B cell (primary cell): ENCODE measurements at regions not wholly inside any gene's neighbourhood (a gene's known extent, or its start where the extent isn't known, plus 50 kb on each side); places are given as distances from the start of the nearest gene placed in this dataset.

Source experiments
- ATAC-seq: fragments of 200-7000 bp; cut with Tn5 transposase; one replicate; pipeline ENCODE4 v1.10.0; 2021; ENCODE audit warnings: low read depth, mild to moderate bottlenecking, moderate number of reproducible peaks, moderate library complexity
- CTCF ChIA-PET: fragments of 350-600 bp; sonication (Branson Sonifier 250); formaldehyde crosslinking; loops from one replicate; lab custom pipeline; 2021; ENCODE audit warnings: antibody characterized with exemption, inconsistent platforms; lab: Charles Lee
- POLR2A ChIA-PET: fragments of 350-600 bp; sonication (Branson Sonifier 250); formaldehyde crosslinking; loops from one replicate; lab custom pipeline; 2021; ENCODE audit warnings: antibody characterized with exemption; lab: Charles Lee
- DNase-seq: peaks from one replicate; pipeline ENCODE4 v3.0.0; 2013
- H2AFZ ChIP-seq: 2 replicates; pipeline ENCODE4 v1.6.1; 2012; ENCODE audit warnings: mild to moderate bottlenecking, low read depth, low read length; ENCODE audit not compliant: insufficient read depth, poor library complexity, severe bottlenecking
- H3K27ac ChIP-seq, 2 donors: 1 replicate in 1 of 2; 2 replicates in 1 of 2; pipeline ENCODE4 v1.5.1; 2012 to 2013; ENCODE audit warnings: low read length in 2 of 2, mild to moderate bottlenecking in 2 of 2, moderate library complexity in 1 of 2
- H3K27me3 ChIP-seq, 4 experiments: fragments of 200-600 bp in 1 of 4; sonication (generic) in 1 of 4; replicated peaks in 1 of 4; 1 replicate in 2 of 4; 2 replicates in 2 of 4; pipeline versions ENCODE4 v1.6.1 to v1.7.0; 2013 to 2016; ENCODE audit warnings: low read length in 3 of 4, mild to moderate bottlenecking in 2 of 4, mixed read lengths in 1 of 4, moderate library complexity in 1 of 4; ENCODE audit not compliant: insufficient read depth in 4 of 4, control insufficient read depth in 3 of 4; ENCODE audit errors: control extremely low read depth in 1 of 4
- H3K36me3 ChIP-seq, 2 experiments: replicated peaks in 1 of 2; 1 replicate in 1 of 2; 2 replicates in 1 of 2; pipeline versions ENCODE4 v1.6.1 to v1.7.1; 2013; ENCODE audit warnings: low read length in 1 of 2; ENCODE audit not compliant: insufficient read depth in 2 of 2, control insufficient read depth in 1 of 2; ENCODE audit errors: control extremely low read depth in 1 of 2, extremely low read depth in 1 of 2
- H3K4me1 ChIP-seq, 2 donors: fragments of 200-600 bp in 1 of 2; sonication (generic) in 1 of 2; 1 replicate in 1 of 2; 2 replicates in 1 of 2; pipeline versions ENCODE4 v1.5.1 to v1.6.1; 2013 to 2017; ENCODE audit warnings: low read length in 2 of 2; ENCODE audit not compliant: control insufficient read depth in 2 of 2, insufficient read depth in 2 of 2
- H3K4me2 ChIP-seq: replicated peaks from 2 replicates; pipeline ENCODE3; 2012; ENCODE audit warnings: mild to moderate bottlenecking, low read depth, low read length; ENCODE audit not compliant: poor library complexity, severe bottlenecking
- H3K4me3 ChIP-seq, 5 experiments: fragments of 200-600 bp in 1 of 5; sonication (generic) in 1 of 5; 1 replicate in 3 of 5; 2 replicates in 2 of 5; pipeline versions ENCODE4 v1.5.1 to v1.7.0; 2011 to 2016; ENCODE audit warnings: low read length in 4 of 5, mild to moderate bottlenecking in 4 of 5, low read depth in 2 of 5, control low read depth in 1 of 5, moderate library complexity in 1 of 5; ENCODE audit not compliant: insufficient read depth in 1 of 5; ENCODE audit errors: control extremely low read depth in 1 of 5, extremely low read depth in 1 of 5
- H3K79me2 ChIP-seq: fragments of 200-600 bp; sonication (generic); one replicate; pipeline ENCODE4 v1.6.0; 2016; ENCODE audit warnings: low read length; ENCODE audit not compliant: control insufficient read depth, insufficient read depth
- H3K9ac ChIP-seq: fragments of 200-600 bp; sonication (generic); 2 replicates; pipeline ENCODE4 v1.6.1; 2017; ENCODE audit warnings: mild to moderate bottlenecking, low read length, moderate library complexity
- H3K9me3 ChIP-seq, 3 donors: one replicate each; pipeline versions ENCODE4 v1.6.1 to v1.7.1; 2013; ENCODE audit warnings: low read length in 2 of 3; ENCODE audit not compliant: control insufficient read depth in 2 of 3, insufficient read depth in 1 of 3; ENCODE audit errors: control extremely low read depth in 1 of 3
- H4K20me1 ChIP-seq: 2 replicates; pipeline ENCODE4 v1.6.0; 2012; ENCODE audit warnings: mild to moderate bottlenecking, low read length; ENCODE audit not compliant: insufficient read depth, control insufficient read depth, poor library complexity, severe bottlenecking
- H3K27ac Mint-ChIP-seq: one replicate; pipeline ENCODE4 v1.8.0; 2021; ENCODE audit warnings: mixed read lengths
- H3K27me3 Mint-ChIP-seq: one replicate; pipeline ENCODE4 v1.8.0; 2021; ENCODE audit warnings: mixed read lengths
- H3K4me1 Mint-ChIP-seq: one replicate; pipeline ENCODE4 v1.8.0; 2021; ENCODE audit warnings: mixed read lengths
- H3K4me3 Mint-ChIP-seq: one replicate; pipeline ENCODE4 v1.8.0; 2021; ENCODE audit warnings: mixed read lengths
- H3K9me3 Mint-ChIP-seq: one replicate; pipeline ENCODE4 v1.8.0; 2022; ENCODE audit warnings: mixed read lengths; ENCODE audit not compliant: insufficient read depth
- CTCF ChIP-seq: fragments of 200-600 bp; IDR thresholded peaks from one replicate; pipeline ENCODE4 v1.8.0; 2022; ENCODE audit warnings: antibody characterized with exemption, mild to moderate bottlenecking
- EZH2 ChIP-seq: IDR thresholded peaks from 2 replicates; pipeline ENCODE4 v1.6.1; 2012; ENCODE audit warnings: borderline replicate concordance, low read depth, mild to moderate bottlenecking, moderate library complexity, low read length; ENCODE audit not compliant: insufficient read depth, poor library complexity, severe bottlenecking
- WGBS: methylation state at CpG from one replicate; pipeline ENCODE4 v1.1.5; 2013; ENCODE audit warnings: missing lambda C conversion rate; ENCODE audit not compliant: insufficient coverage; 5-methylcytosine and 5-hydroxymethylcytosine counted together
- intact Hi-C: fragments of 100-400 bp; cut with micrococcal nuclease; formaldehyde crosslinking; loops from one replicate; pipeline ENCODE4 v1.10.0; 2022

GRCh38 chr11:37978647-37979046 lies 1380.6 kb upstream of the RAG2 start:
- Histone ChIP-seq H3K4me2 (no peak overlapping the region), H3K4me3 (no peak overlapping the region), H3K36me3 (no peaks in the 10 kb centered on the region), H3K4me1 (no peaks in the 10 kb centered on the region), H3K9me3 (no peaks in the 10 kb centered on the region), H3K79me2 (no peaks in the 10 kb centered on the region), H4K20me1 (no peaks in the 10 kb centered on the region), H3K27me3 (no peaks in the 10 kb centered on the region), H2AFZ (no peak overlapping the region), H3K27ac (no peak overlapping the region), H3K9ac (no peak overlapping the region)
- no CpG with 5 or more reads among the region's 1 CpG for WGBS
- POLR2A ChIA-PET, result no interaction called here
- Mint-ChIP-seq H3K9me3 (no peaks in the 10 kb centered on the region), H3K4me1 (no peaks in the 10 kb centered on the region), H3K4me3 (no peak overlapping the region), H3K27ac (no peak overlapping the region), H3K27me3 (no peaks in the 10 kb centered on the region)
- no peak for TF ChIP-seq CTCF
- no peak for TF ChIP-seq EZH2
- intact Hi-C loops, result no loop called here
- CTCF ChIA-PET, result no interaction called here
- no peak for ATAC-seq
- DNase-seq, result no peak

- ATAC-seq, result no peak
These were observed 1375.9 kb upstream of the RAG2 start for GRCh38 chr11:37973941-37974340.

More at GRCh38 chr11:37973941-37974340, 1375.9 kb upstream of the RAG2 start:
- ChIA-PET CTCF (no interaction called here), POLR2A (no interaction called here)
- no CpG with 5 or more reads among the region's 2 CpGs for WGBS
- Histone ChIP-seq H2AFZ (no peak overlapping the region), H3K27ac (no peak overlapping the region), H3K4me2 (no peak overlapping the region), H3K4me3 (no peak overlapping the region), H3K9ac (no peak overlapping the region), H3K79me2 (no peaks in the 10 kb centered on the region), H3K36me3 (no peaks in the 10 kb centered on the region), H4K20me1 (no peaks in the 10 kb centered on the region), H3K27me3 (no peaks in the 10 kb centered on the region), H3K9me3 (no peaks in the 10 kb centered on the region), H3K4me1 (no peaks in the 10 kb centered on the region)
- TF ChIP-seq EZH2 (no peak), CTCF (no peak)
- intact Hi-C loops, result no loop called here
- Mint-ChIP-seq H3K4me3 (no peak overlapping the region), H3K27me3 (no peaks in the 10 kb centered on the region), H3K27ac (no peak overlapping the region), H3K9me3 (peaks cover 3% of the 10 kb centered on the region), H3K4me1 (no peaks in the 10 kb centered on the region)
- DNase-seq, result no peak
